Middle frontal gyrus (tissue), 1 donor: ENCODE measurements at regions not wholly inside any gene's neighbourhood (a gene's known extent, or its start where the extent isn't known, plus 50 kb on each side); places are given as distances from the start of the nearest gene placed in this dataset.
A peak's percentile ranks its signal among the peaks of the same experiment; 100 is the strongest.

ENCODE experiments used
- DNase-seq: peaks from one replicate; pipeline ENCODE4 v3.0.0-alpha.2; 2015; ENCODE audit warnings: low spot score; ENCODE audit errors: extremely low spot score

DNA sequence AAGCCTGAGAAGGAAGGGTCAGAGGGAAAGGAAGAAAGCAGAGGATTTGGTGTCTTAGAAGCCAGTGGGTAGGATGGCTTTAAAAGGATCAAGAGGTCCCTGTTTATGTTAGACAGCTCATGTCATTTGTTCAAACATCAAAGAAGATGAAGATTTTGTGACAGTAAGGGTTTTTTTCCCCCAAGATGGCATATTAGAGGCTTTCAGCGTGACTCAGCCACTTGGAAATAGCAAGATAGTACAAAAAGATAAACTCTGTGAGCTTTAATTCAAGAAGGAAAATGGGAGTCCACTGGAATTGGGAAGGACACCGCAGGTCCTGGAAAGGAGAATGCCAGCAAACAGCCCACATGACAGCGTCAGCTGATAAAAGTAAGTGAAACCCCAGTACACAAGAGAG is 467.1 kb upstream of the THBS1 start:
- no peak for DNase-seq

GRCh38 chr15:39114690-39115378 is 466.0 kb upstream of the THBS1 start:
- DNase-seq = no peak

GRCh38 chr15:39115379-39116057 is 465.4 kb upstream of the THBS1 start:
- DNase-seq = no peak

GRCh38 chr15:39118510-39118909 is 462.4 kb upstream of the THBS1 start:
- peak; percentile 10 for DNase-seq

DNA sequence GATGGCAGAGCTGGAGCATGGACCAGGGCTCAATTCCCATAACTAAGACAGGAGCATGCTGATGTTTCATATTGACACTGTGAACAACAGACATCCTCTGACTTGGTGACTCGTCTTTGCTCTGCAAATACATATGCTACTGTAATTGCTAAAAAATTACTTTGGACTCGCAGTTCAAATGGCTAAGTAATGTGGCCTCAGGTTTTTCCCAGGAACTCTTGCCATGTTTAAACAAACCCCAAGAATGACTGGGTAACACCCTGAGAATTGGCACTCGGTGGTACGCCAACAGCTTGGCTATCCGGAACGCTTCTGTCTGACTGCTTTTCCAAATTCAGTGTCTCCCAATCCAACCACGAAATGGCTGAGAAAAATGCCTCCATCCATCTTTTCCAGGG is 456.7 kb upstream of the THBS1 start:
- DNase-seq = no peak

GRCh38 chr15:39124553-39125171 is 456.2 kb upstream of the THBS1 start:
- DNase-seq = no peak

DNA sequence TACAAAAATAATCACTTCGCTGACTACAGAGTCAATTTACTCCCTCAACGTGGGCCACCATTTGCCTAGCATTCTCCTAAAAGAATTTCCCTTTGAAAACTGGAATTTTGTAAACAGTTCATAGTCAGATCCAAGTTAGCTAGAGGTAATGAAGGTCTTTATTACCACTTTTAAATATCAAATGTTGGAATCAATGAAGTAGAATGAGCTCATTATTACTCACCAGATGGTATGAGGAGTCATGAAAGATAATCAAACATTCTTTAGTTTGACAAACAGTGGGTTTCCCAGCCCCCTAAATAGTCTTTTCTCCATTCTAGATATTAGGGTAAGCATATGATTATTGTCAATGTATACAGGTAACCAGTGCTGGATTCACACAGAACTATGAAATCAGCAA is 455.7 kb upstream of the THBS1 start:
- no peak for DNase-seq

DNA sequence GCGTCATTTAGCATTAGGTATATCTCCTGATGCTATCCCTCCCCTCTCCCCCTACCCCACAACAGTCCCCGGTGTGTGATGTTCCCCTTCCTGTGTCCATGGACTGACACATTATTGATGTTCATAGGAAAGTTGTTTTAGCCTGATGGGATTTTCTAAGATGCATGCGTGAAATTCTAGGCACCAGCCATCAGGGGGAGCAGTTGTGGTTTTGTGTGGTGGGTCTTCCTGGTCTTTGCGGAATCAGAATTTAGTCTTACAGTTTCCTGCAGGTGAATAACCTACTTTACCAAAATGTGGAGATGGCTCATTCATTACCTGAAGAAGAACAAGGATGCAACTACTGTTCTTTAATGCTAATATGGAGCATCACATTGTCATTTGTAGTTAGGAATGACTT is 455.0 kb upstream of the THBS1 start:
- DNase-seq = no peak

- no peak for DNase-seq
These were observed 453.6 kb upstream of the THBS1 start for GRCh38 chr15:39127151-39127790.

- DNase-seq = no peak
These were observed 452.8 kb upstream of the THBS1 start for GRCh38 chr15:39127925-39128617.

GRCh38 chr15:39128746-39129145 is 452.1 kb upstream of the THBS1 start:
- DNase-seq = no peak

DNA sequence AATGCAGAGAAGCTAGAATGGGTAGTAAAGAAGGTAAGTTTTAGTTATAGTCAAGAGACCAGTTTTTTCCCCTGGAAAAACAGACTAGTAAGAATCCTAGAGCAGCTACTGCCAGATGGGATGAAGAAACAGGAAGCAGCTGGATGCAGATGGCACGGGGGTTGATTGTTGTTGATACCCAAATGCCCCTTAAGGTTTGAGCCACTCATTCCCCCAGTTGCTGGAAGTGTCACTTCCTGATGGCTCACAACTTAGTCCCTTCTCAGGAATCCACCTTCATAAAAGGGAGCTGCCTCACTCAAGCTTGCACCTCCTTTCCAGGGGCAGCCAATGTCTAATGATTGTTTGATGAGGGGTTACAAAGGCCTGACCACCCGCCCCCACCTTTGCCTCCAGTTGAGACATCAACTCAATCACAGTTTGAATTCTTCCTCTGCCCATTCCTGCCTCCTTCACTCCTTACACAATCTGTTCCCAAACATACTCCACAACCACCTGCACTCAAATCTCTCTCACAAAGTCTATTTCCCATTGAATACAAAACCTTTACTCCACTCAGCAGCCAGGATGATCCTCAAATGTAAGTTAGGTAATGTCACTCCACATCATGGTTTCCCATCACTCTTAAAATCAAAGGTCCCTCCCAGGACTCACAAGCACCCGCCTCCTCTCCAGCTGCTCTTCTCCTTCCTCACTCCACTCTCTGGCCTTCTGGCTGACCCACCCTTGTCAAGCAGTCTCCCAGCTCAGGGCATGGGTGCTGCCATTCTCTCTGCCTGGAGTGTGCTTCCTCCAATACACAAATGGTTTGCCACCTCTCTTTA is 450.1 kb upstream of the THBS1 start:
- DNase-seq = no peak

DNA sequence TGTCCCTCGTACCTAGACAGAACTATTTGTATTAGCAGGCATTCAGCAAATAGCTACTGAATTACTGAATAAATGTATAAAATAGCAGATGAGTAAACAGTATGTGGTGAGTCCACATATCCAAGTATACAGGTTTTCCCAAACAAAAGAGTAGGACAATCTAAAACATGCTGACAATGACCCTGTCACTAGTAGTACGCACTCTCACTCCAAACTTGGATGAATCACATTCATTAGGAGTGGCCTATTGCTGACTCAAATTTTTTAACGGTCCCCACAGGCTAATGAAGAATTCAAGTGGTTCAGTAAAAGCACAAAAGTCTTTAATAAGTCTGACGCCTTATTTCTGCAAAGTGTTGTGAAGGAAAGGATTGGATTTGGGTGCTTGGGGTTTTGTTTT is 449.3 kb upstream of the THBS1 start:
- DNase-seq = no peak

- no peak for DNase-seq
These were observed 448.8 kb upstream of the THBS1 start for GRCh38 chr15:39132070-39132469.

DNA sequence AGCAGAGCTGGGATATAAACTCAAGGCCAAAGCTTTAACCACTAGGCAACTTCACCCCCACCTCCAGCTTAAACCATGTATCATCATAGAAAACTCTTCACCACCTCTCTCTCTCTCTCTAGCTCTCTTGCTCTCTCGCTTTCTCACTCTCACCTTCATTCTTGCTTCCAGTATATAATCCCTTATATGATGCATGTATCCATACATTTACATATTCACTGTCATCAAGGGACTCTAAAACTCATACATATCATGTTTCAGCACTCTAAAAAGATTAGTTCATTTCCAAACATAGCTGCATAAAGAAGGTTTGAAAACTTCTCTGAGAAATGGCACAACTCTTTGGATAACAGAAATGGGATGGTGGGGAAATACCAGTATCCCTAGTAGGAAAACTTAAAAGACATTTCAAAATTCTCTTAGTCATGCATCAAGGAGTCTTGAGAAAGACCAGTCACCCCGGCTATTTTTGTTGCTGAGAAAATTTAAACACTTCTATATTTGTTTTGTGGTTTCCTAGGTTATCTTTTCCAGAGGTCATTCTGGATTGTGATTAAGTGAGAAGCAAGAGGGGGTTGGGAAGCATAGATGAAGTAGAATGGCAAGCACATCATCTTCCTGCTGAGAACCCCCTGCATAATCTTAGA is 447.8 kb upstream of the THBS1 start:
- DNase-seq = no peak

GRCh38 chr15:39134282-39134681 is 446.6 kb upstream of the THBS1 start:
- no peak for DNase-seq

GRCh38 chr15:39135989-39136388 is 444.9 kb upstream of the THBS1 start:
- no peak for DNase-seq

DNA sequence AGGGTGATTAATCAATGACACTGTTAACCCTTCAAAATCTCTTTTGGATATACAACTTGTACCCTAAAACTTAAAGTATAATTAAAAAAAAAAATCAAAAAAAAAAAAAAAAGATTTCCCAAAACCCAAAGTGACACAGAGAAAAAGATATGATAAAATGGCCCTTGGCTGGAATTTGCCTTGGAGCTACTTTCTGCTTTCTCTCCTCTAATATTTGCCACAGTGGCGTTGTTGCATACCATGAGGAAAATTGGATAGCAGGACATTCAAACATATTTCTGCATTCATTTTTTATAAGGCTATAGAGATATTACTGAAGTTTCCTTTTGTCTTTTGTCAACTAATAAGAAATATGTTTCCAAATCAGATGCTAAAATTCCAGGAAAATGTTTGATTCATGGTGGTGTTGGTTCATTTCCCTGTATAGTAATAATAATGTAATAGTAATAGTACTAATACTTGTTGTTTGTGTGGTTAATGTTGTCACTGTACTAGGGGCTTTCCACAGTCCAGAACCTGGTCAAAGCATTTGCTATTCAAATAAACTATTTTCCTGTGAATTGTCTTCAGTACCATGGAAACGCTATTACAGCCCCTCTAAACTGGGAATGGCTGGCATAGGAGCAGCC is 441.3 kb upstream of the THBS1 start:
- DNase-seq = no peak

GRCh38 chr15:39140060-39140604 is 440.7 kb upstream of the THBS1 start:
- DNase-seq = no peak

GRCh38 chr15:39142500-39142899 is 438.4 kb upstream of the THBS1 start:
- no peak for DNase-seq
